ENCODE measurements at regions not wholly inside any gene's neighbourhood (a gene's known extent, or its start where the extent isn't known, plus 50 kb on each side); places are given as distances from the start of the nearest gene placed in this dataset.

GRCh38 chr5:8238080-8238479, 369.1 kb downstream of the MTRR start:
- TF ChIP-seq CTCF (IDR thresholded peaks at IDR 0.05; ENCODE audit: low read length) = no peak
- no peak for TF ChIP-seq EZH2 (IDR thresholded peaks at IDR 0.05; ENCODE audit: borderline replicate concordance, low read length)
- H3K9me3 ChIP-seq (ENCODE audit: low read length) = no peaks in the 10 kb centered on the region
- no peaks in the 10 kb centered on the region for H3K27me3 ChIP-seq (ENCODE audit: insufficient read depth, low read length)
- H3K9ac ChIP-seq (ENCODE audit: low read length) = no peak overlapping the region
- H3K4me2 ChIP-seq (ENCODE audit: low read length) = no peak overlapping the region
- H3K4me3 ChIP-seq (ENCODE audit: low read depth, low read length, poor library complexity, severe bottlenecking) = no peak overlapping the region
- H3K79me2 ChIP-seq (ENCODE audit: insufficient read depth, low read length) = no peaks in the 10 kb centered on the region
- H3K4me1 ChIP-seq (ENCODE audit: insufficient read depth, low read length, severe bottlenecking) = no peaks in the 10 kb centered on the region
- no peaks in the 10 kb centered on the region for H3F3A ChIP-seq (ENCODE audit: insufficient read depth, low read length)
- no peak overlapping the region for H3K27ac ChIP-seq (ENCODE audit: low read depth, low read length, poor library complexity, severe bottlenecking)
- no peaks in the 10 kb centered on the region for H3K9me2 ChIP-seq (ENCODE audit: low read depth, low read length)
- H3K36me3 ChIP-seq (ENCODE audit: insufficient read depth, low read length) = no peaks in the 10 kb centered on the region
- no peaks in the 10 kb centered on the region for H4K20me1 ChIP-seq (ENCODE audit: insufficient read depth, low read length)
- H2AFZ ChIP-seq (ENCODE audit: low read length) = no peak overlapping the region

DNA sequence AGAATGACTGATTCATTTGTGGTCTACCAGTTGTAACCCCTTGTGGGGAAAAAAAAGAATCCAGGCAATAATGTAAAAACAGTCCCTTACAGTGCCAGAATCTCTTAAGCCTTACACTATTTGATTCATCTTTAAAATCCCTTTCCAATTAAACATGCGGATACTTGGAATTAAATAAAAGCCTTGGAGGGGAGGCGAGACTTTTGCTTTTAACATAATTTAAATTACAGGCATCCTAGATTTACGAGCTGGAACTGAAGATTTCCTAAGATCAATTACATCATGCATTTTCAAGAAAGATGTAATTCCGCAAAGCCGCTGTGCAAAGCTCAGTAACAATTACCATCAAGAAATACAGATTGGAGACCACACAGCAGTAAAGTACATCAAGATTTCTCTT, 370.2 kb downstream of the MTRR start:
- TF ChIP-seq EZH2 (IDR thresholded peaks at IDR 0.05; ENCODE audit: borderline replicate concordance, low read length) (no peak), CTCF (IDR thresholded peaks at IDR 0.05; ENCODE audit: low read length) (no peak)
- no peaks in the 10 kb centered on the region for H3K9me3 ChIP-seq (ENCODE audit: low read length)
- H3K4me1 ChIP-seq (ENCODE audit: insufficient read depth, low read length, severe bottlenecking) = no peaks in the 10 kb centered on the region
- H3K4me3 ChIP-seq (ENCODE audit: low read depth, low read length, poor library complexity, severe bottlenecking) = no peak overlapping the region
- H3K36me3 ChIP-seq (ENCODE audit: insufficient read depth, low read length) = no peaks in the 10 kb centered on the region
- H3K27me3 ChIP-seq (ENCODE audit: insufficient read depth, low read length) = no peaks in the 10 kb centered on the region
- no peak overlapping the region for H2AFZ ChIP-seq (ENCODE audit: low read length)
- no peak overlapping the region for H3K27ac ChIP-seq (ENCODE audit: low read depth, low read length, poor library complexity, severe bottlenecking)
- H3K9ac ChIP-seq (ENCODE audit: low read length) = no peak overlapping the region
- no peak overlapping the region for H3K4me2 ChIP-seq (ENCODE audit: low read length)
- H3K9me2 ChIP-seq (ENCODE audit: low read depth, low read length) = no peaks in the 10 kb centered on the region
- H3K79me2 ChIP-seq (ENCODE audit: insufficient read depth, low read length) = no peaks in the 10 kb centered on the region
- no peaks in the 10 kb centered on the region for H4K20me1 ChIP-seq (ENCODE audit: insufficient read depth, low read length)
- no peaks in the 10 kb centered on the region for H3F3A ChIP-seq (ENCODE audit: insufficient read depth, low read length)

DNA sequence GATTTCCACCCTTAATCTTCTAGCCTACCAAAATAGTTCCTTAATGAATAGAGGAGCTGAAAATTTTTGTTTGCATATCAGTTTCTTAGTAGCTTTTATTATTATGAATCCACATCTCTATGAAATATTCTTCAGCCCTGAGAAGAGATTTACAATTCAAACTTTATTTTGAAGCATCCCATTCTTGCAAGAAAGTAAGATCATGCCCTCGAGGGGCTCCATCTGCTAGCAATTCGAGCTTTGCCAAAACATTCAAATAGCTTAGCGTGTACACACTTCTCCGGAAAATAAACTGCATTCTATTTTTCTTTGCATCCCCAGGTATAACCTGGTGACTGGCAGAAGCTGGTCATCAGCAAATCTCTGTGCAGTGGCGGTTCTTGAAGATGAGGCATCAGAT, 370.7 kb downstream of the MTRR start:
- H3K27ac ChIP-seq (ENCODE audit: low read depth, low read length, poor library complexity, severe bottlenecking) = no peak overlapping the region
- no peaks in the 10 kb centered on the region for H3K9me2 ChIP-seq (ENCODE audit: low read depth, low read length)
- H3K9ac ChIP-seq (ENCODE audit: low read length) = no peak overlapping the region
- H3F3A ChIP-seq (ENCODE audit: insufficient read depth, low read length) = no peaks in the 10 kb centered on the region
- TF ChIP-seq EZH2 (IDR thresholded peaks at IDR 0.05; ENCODE audit: borderline replicate concordance, low read length) (no peak), CTCF (IDR thresholded peaks at IDR 0.05; ENCODE audit: low read length) (no peak)
- H3K27me3 ChIP-seq (ENCODE audit: insufficient read depth, low read length) = no peaks in the 10 kb centered on the region
- no peaks in the 10 kb centered on the region for H3K36me3 ChIP-seq (ENCODE audit: insufficient read depth, low read length)
- H3K9me3 ChIP-seq (ENCODE audit: low read length) = no peaks in the 10 kb centered on the region
- no peak overlapping the region for H3K4me3 ChIP-seq (ENCODE audit: low read depth, low read length, poor library complexity, severe bottlenecking)
- no peaks in the 10 kb centered on the region for H4K20me1 ChIP-seq (ENCODE audit: insufficient read depth, low read length)
- no peaks in the 10 kb centered on the region for H3K79me2 ChIP-seq (ENCODE audit: insufficient read depth, low read length)
- no peak overlapping the region for H3K4me2 ChIP-seq (ENCODE audit: low read length)
- H3K4me1 ChIP-seq (ENCODE audit: insufficient read depth, low read length, severe bottlenecking) = no peaks in the 10 kb centered on the region
- H2AFZ ChIP-seq (ENCODE audit: low read length) = no peak overlapping the region

All from OCI-LY1 (cell line).